NCI-H774 (cell line): ENCODE measurements at regions not wholly inside any gene's neighbourhood (a gene's known extent, or its start where the extent isn't known, plus 50 kb on each side); places are given as distances from the start of the nearest gene placed in this dataset.
"Not testable (repeated sequence)": the region's sequence is repeated elsewhere in the genome, so short reads cannot be mapped to it uniquely, and the experiment has no call there.

ENCODE experiments used
- DNase-seq: peaks from one replicate; lab custom pipeline; 2025; lab: John Stamatoyannopoulos, UW

DNA sequence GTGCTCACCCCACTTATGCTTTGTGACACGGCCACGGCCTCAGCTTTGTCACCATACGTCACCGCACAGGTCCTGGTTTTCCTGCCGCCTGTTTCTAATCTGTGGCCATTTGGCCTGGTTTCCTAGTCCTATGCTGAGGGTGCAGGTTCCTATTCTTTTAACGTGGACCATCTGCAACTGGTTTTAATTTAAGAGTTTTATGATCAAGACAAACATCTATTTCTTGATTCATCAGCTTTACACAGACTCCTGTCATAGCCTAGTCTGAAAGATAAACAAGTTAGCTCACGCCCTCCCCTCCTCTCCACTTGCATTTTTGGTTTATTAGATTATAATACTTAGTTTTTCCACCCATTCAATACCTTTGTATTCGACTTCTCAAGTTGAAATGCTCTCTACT, 97.5 kb upstream of the RPS6KA2 start:
- no peak for DNase-seq

DNA sequence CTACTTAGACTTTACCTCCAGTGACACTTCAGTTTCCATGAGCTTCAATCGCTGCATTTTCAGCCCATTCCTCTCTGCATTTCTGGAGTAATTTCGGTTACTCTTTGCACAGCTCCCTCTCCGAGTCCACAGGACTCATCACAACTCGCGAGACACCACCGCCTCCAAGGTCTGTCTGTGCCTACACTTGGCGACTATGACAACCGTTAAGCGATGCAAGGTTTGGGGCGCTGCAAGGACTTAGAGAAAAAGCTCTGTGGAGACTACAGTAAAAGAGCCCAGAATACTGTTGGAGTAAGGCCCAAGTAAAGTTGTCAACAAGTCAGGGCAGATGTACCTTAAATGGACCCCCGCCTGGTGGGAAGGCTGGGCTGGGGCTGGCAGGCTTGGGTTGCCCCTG, 95.7 kb upstream of the RPS6KA2 start:
- DNase-seq, result no peak

DNA sequence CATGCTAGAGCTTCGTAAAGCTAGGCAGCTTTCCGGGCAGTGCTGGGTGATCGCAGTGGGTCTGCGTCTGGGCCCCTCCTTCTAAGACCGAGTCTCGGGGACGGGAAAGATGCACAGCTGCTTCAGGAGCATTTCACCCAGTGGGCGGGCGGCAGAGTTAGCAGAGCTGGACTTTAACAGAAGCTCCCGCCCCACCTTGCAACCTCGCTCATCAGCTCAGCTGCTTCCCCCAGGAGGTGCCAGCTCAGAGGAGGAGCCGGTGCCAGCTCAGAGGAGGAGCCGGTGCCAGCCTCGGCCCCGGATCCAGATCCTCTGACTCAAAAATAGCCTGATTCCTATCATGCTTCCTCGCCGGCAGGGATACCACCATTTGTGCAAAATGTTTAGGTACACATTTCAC, 94.5 kb upstream of the RPS6KA2 start:
- DNase-seq, result no peak

DNA sequence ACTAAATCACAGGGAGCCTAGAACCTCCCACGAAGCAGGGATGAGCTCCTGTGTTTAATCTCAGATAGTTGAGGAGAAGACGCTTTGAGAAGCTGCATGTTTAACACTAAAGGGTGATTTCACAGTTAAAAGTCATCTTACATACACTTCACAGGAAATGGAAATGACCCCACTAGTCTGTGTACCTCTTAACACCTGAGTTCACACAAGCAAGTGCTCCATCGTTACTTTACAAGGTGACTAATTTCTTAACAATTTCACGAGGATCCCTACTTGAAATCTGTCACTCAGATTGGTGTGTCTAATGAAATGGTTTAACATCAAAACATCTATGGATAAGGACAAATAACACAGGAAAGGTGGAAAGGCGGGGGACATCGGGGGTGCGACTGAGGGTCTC, 93.8 kb upstream of the RPS6KA2 start:
- DNase-seq, result no peak

DNA sequence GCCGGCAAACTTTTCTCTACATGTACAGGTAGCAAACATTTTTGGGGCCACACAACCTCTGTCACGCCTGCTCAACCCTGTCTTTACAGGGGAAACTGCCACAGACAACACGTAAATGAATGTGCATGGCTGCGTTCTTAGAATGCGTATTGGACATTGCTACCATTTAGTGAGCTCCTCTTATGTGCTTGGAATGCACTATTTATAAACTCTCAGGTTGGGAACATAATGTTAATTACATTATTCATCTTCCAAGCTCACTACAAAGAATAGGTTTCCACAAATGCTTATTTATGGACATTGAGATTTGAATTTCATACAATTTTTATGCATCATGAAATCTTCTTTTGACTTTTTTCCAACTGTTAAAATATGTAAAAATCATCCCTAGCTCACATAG, 92.0 kb upstream of the RPS6KA2 start:
- no peak for DNase-seq

DNA sequence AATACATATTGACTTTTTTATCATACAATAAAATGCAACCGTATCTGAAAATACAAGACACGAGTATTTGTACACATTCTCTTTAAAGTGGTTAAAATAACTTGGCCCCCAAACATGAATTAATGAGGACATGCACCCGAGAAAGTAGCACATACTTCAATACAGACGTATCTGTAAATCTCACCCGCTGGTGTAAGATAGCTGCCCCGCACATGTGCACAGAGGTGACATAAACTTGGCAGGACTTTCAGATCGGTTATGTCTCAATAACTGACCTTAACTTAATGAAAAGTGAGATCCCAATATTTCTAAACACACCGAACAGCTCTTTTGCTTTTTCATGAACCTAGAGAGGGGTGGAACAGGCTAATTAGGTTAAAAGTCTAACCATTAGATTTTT, 91.5 kb upstream of the RPS6KA2 start:
- no peak for DNase-seq

DNA sequence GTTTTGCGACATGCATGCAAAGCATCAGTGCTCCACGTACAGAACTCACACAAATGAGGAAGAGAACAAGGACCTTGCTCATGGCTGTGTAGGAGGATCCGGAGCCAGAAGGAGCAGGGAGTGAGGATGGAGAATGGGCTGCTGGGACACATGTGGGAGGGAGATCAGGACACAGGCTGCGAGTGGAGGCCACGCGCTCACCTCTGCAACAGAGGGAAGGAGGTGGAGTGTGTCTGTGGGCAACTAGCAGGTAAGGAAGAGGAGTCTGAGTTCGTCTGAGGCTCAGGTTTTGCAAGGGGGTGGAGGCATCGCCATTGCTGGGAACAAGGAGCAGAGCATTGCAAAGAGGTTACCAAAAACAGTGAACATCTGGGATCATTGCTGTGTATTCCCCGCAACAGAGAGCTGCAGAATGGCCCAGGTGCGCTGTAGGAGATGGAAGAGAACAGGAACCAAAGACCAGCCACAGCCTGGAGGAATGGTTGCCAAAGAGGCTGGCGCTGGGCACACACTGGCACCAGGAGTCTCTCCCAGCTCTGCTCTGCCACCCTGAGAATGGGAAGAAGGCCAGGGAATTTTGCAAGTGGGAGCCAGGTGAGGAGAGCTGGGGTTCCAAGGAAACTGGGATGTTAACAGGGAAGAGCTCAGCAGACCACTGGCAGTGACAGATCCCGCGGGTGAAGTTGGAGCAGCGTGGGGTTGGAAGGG, 90.0 kb upstream of the RPS6KA2 start:
- DNase-seq, result no peak

DNA sequence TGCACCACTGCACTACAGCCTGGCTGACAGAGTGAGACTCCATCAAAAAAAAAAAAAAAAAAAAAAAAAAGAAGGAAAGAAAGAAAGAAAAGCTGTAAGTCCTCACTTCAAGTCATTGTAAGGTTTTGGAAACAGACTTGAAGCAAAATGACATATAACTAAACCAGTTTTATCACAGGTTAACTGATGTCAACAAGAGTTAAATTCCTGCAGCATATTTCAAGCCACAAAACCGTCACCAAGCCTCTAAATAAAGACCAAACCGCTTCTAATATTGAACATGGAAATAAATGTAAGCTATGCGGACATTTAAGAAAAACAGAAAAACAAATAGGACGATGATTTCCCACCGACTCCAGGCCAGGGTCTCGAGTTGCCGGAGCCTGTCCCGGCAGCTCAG, 88.9 kb upstream of the RPS6KA2 start:
- DNase-seq, result no peak

DNA sequence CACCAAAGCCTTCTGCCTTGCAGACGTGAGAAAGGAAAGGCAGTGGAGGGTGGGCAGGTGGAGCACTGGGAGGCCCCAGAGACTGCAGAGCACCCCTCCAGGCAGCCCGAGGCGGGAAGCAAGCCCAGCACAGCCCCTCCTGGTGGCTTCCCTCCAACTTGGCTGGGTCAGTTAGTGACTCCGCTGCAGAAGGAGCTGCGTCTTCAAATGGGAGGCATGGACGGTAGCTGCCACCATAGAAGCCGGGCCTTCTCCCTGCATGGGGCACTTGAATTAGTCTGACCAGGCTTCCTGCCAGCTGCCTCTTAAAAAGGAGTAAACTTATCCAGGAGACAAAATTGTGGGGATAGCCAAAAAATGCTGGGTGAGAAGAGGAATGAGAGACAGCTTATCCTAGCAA, 88.0 kb upstream of the RPS6KA2 start:
- no peak for DNase-seq

DNA sequence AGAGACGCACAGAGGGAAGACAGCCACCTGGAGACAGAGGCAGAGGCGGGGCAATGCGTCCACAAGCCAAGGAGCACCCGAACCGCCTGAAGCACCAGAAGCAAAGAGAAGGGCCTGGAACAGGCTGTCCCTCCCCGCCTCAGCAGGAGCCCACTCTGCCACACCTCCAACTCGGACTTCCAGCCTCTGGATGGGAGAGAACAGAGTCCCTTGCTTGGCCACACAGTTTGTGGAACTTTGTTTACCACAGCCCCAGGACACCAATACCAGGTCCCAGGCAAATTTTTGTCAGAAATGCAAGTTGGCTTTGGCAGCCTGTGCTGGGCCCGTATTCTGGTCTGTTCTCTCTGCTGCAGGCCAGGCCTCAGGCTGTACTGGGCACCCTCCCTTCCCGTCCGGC, 87.5 kb upstream of the RPS6KA2 start:
- no peak for DNase-seq

DNA sequence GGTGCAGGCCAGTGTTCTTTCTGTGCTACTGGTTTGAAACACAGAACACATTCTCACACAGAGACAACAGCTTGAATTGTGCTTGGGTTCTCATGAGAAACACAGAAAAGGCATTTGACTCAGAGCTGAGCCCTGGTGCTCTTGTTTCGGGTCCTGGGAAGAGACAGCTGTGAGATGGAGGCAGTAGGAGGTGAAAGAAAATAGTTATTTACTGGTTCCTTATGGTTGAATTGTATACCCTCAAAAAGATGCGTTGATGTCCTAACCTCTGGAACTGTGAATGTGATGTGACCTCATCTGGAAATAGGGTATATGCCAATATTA, 87.1 kb upstream of the RPS6KA2 start:
- DNase-seq, result no peak

DNA sequence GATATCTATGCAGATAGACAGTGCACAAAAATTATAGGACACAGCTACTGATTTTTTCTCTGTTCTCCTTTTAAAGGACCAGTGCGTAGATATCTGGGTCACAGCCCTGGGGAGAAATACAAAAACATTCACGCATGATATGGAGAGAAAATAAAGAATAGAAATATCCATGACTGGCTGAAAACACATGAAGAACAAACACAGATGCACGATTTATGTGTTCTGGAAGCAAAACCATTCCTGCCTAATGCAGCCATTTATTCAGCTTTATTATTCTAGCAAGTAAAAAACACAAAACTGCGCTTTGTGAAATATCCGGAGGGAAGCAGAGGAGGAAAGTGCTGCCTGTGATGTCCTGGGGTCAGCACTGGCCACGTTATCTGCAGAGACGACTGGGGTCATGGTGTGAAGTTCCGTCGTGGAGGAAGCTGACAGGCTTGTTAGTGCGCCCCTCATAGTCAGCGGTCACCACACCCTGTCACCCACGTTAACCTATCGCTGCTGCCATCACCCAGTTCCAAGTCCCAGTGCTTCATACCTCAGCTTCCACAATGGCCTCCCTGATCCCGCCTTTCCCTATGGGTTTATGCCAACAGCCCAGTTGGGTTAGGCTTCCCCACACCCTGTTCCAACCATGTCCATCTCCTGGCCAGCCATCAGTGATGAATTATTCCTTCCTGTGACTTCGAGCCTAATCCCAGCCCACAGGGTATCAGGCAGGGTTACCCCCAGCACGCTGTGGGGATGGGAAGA, 86.6 kb upstream of the RPS6KA2 start:
- no peak for DNase-seq

DNA sequence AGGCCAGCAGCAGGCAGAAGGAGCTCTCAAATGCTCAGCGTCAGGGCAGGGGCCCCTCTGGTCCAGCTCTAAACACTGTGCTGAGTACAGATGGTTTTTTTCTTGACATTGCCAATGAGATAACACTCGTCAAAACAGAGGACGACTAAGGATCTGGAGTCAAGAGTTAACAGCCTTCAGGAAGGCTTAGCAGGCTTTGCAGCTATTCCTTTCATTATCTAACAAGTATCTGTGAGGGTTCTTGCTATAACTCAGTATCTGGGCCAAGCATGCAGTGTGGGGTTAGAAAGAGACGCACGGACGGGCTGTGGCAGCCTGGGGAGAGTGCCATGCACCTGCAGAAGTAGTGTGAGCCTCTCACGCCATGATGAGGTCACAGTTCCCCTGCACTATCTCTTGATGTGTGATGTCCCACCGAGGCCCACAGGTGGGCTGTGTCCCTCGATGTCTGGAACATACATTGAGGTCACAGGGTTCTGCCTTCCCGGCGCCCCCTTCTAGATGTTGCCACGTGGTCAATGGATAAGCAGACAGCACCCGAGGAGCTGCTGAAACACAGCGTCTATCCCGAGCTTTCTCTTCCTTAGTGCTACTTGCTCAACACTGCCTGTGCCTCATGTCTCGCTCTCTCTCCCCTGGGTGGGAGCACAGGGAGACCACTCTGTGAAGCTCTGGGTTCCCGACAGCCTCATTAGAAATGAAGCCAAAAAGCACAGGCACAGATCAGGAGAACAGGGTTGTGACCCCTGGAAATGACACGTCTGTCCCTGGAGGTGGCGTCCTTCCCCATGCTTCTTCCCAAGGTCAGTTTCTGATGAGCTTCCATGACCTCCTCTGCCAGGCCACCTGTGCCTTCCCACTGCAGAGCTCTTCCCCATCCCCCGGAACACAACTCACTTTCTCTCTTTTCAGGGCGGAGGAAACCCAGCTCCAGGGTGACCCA, 85.5 kb upstream of the RPS6KA2 start:
- no peak for DNase-seq

DNA sequence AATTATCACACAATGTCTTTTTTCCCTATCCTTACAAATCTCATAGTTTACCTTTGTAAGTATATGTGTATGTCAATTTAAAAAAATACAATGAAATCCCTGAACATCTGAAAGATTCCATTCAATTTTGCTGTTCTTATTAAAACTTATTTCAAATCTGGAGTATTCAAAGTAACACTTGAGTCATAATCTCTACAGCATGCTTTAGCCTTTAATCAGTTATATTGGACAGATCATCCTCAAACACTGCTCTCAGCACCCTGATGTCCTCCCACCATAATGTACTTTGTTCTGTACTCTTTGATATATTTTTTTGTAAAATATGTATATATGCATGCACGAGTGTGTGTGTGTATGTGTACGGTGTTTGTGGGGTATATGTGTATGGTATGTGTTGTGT, 83.0 kb upstream of the RPS6KA2 start:
- no peak for DNase-seq

DNA sequence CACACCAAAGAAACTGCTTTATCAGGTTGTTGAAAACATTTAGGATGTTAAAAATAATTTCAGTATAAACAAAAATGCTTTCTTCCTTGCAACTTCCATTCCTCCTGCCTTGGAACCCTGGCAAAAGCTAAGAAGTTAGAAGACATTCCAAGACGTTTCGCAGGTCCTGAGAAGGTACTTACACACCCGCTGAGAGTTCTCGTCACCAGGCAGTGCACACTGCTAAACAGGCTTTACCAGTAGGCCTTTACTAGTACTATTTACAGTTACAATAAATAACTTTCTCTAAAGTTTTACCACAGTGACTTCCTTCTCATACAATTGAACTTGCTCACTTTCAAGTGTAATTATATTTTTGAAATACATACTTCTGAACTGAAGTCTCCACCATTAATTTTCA, 81.4 kb upstream of the RPS6KA2 start:
- no peak for DNase-seq

DNA sequence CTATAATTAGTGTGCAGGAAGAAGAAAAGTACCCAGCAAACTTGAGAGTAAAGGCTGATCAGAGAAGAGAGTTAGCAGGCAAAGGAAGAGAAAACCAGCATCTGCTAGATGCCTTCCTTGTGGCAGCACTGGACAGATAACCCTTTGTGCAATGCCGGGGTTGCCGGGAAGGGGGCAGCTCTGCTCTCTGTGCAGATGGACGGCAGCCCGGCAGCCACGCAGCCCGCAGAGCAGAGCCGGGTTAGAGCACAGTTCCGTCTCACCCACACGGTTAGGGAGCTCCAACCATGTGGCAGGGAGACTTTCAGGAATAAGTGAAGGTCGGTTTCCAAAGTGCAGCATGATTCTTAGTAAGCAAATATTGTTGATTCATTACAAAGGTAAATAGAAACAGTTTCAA, 80.0 kb upstream of the RPS6KA2 start:
- DNase-seq, result peak; percentile 80

DNA sequence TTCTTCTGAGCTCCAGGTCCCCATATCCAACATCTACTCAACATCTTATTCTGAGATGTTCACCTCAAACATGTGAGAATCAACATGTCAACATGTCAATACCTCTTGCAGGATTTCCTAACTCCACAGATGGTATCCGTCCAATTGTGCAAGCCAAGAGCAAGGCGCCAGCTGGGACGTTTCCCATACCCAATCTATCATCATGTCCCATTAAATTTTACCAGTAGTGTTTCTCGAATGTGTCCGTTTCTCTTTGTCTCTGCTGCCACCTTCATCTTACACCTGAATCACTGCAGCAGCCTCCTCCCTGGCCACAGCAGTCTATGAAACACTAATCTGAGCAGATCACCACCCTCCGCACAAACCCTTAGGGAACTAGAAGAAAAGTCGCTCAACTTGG, 78.0 kb upstream of the RPS6KA2 start:
- no peak for DNase-seq

DNA sequence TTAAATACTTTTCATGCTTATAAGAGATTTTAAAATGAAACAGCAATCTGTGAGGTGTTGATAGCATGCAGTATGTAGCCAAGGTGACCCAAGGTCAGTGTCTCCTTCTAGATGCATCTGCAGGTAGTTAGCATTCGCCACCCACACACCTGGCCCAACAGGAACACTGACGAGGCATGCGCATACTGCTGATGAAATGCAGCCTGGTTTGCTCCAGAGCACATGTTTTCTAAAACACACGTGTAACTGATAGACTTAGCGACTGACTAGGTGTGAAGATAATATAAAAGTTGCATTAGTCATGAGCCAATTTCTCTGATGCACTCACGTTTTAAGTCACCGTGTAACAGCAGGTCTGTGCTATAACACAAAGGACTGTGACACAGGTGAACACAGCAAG, 77.1 kb upstream of the RPS6KA2 start:
- no peak for DNase-seq

DNA sequence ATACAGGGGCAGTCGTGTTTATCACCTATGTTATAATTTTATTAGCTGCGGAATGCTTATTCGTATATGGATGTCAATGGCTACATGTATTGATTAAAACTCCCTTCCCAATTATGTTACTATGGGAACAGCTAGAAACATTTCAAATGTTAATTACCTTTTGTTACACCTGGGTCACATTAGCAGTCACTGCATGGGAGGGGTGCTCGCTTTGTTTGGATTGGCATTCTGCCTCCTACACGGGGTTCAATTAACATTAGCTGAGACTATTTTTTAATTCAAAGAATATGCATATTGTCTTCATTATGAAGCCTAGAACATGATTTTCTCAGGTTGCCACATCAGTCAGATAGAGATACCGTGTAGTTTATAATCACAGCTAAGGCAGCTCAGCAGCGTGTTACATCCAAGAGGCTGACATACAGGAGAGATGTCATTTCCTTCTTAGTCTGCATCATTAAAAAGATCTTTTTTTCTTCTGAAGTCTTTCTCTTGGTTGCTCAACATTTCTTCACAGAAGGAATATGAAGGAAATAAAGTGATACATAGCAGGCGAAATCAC, 76.2 kb upstream of the RPS6KA2 start:
- DNase-seq, result peak; percentile 42

DNA sequence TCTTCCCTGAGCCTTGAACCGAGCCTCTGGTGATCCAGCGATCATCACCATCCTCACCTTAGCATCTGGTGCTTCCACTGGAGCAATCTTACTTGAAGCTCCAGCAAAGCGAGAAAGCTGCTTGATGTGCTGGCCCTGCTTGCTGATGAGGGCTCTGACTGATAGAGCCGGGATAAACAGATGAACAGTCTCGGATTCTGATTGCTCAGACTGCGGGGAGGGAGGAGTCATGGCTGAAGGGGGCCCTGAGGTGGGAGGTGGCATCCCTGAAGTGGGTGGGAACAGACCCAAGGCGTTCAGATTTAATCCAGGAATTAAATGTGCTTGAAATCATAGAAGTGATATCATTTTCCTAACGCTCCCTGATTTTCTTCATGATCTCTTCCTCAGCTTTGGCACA, 74.4 kb upstream of the RPS6KA2 start:
- not testable (repeated sequence) for DNase-seq

DNA sequence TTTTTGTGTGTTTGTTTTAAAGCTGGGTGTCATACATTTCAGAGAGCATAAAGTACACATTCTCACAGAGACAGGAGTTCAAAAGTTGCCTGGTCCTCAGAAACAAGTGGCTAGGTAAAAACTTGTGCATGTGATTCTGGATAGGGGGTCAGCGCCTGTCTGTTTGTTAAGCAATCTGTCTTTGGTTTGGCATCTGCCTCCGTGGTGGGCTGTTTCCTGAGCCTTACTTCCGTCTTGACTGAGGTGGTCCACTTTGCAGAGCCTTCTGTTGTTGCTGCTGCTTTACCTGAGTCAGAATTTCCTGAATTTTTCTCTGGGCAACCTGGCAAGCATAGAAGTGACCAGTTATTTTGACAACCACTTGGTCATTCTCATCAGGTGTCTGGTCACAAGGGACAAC, 73.8 kb upstream of the RPS6KA2 start:
- DNase-seq, result not testable (repeated sequence)

DNA sequence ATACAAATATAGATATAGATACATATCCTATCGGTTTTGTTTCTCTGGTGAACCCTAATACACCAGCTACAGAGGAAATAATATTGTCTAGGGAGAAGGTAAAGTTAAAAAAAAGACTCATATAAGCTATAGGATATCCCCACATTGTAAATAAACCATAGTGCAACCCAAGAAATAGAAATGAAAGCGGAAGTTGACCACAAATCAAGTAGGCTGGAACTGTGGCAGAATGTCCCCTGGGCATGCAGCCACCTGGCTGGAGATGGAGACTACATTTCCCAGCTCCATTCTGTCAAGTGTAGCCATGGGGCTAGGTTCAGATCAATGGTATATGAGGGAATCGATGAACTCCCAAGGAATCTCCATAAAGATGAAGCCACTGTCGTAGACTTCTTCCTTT, 70.1 kb upstream of the RPS6KA2 start:
- DNase-seq, result no peak

DNA sequence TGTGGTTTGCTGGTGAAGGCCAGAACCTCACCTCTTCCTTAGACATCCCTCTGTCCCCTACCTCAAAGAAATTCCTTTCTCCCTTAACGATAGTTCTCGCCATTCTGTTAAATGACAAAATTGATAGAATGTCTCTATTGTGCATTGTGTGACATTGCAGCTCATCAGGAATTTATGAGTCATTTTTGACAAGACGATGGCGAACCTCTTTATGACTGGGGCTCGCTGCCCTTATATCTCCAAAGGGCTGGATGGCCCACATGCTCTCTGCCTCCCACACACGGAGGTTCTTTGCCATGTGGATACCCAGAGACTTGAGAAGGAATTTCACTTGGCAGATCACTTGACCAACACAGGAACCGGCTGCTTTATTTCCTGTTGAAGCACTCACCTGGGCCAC, 66.8 kb upstream of the RPS6KA2 start:
- DNase-seq, result no peak
